CD14-positive monocyte (primary cell): ENCODE measurements at regions not wholly inside any gene's neighbourhood (a gene's known extent, or its start where the extent isn't known, plus 50 kb on each side); places are given as distances from the start of the nearest gene placed in this dataset.

Experiments used
- DNase-seq, 3 donors: peaks; one replicate each; pipeline ENCODE4 v3.0.0-alpha.2; 2011 to 2022
- H2AFZ ChIP-seq: 2 replicates; pipeline ENCODE4 v1.6.0; 2012; ENCODE audit warnings: mild to moderate bottlenecking, low read depth, low read length, inconsistent platforms; ENCODE audit not compliant: insufficient read depth, poor library complexity, severe bottlenecking
- H3K27ac ChIP-seq, 2 donors: 1 replicate in 1 of 2; 2 replicates in 1 of 2; pipeline ENCODE4 v1.5.1; 2012 to 2013; ENCODE audit warnings: low read length in 2 of 2, control low read depth in 1 of 2, inconsistent platforms in 1 of 2, low read depth in 1 of 2, mild to moderate bottlenecking in 1 of 2
- H3K27me3 ChIP-seq, 2 donors: one replicate each; pipeline versions ENCODE4 v1.6.0 to v1.6.1; 2011 to 2013; ENCODE audit warnings: low read length in 2 of 2; ENCODE audit not compliant: control insufficient read depth in 2 of 2, insufficient read depth in 2 of 2
- H3K36me3 ChIP-seq, 2 donors: replicated peaks in 1 of 2; 1 replicate in 1 of 2; 2 replicates in 1 of 2; pipeline versions ENCODE4 v1.5.1 to v1.6.1; 2012 to 2013; ENCODE audit warnings: low read length in 2 of 2, control low read depth in 1 of 2, inconsistent platforms in 1 of 2, mild to moderate bottlenecking in 1 of 2; ENCODE audit not compliant: insufficient read depth in 2 of 2, control insufficient read depth in 1 of 2
- H3K4me1 ChIP-seq, 2 donors: 1 replicate in 1 of 2; 2 replicates in 1 of 2; pipeline versions ENCODE4 v1.5.1 to v1.6.1; 2012 to 2013; ENCODE audit warnings: low read length in 2 of 2, control low read depth in 1 of 2, inconsistent platforms in 1 of 2, mild to moderate bottlenecking in 1 of 2, moderate library complexity in 1 of 2; ENCODE audit not compliant: insufficient read depth in 2 of 2, control insufficient read depth in 1 of 2
- H3K4me2 ChIP-seq: replicated peaks from 2 replicates; pipeline ENCODE3; 2012; ENCODE audit warnings: low read length, moderate library complexity, mild to moderate bottlenecking; ENCODE audit not compliant: poor library complexity, severe bottlenecking; ENCODE audit errors: extremely low read depth
- H3K4me3 ChIP-seq, 3 experiments: fragments of 200-600 bp in 1 of 3; sonication (generic) in 1 of 3; replicated peaks in 1 of 3; 1 replicate in 2 of 3; 2 replicates in 1 of 3; pipeline ENCODE4 v1.5.1; 2011 to 2013; ENCODE audit warnings: low read length in 3 of 3, mild to moderate bottlenecking in 3 of 3, control low read depth in 2 of 3, low read depth in 2 of 3, inconsistent platforms in 1 of 3, moderate library complexity in 1 of 3
- H3K79me2 ChIP-seq: 2 replicates; pipeline ENCODE4 v1.6.0; 2012; ENCODE audit warnings: mild to moderate bottlenecking, control low read depth, inconsistent platforms, low read length, moderate library complexity; ENCODE audit not compliant: insufficient read depth
- H3K9ac ChIP-seq: 2 replicates; pipeline ENCODE4 v1.6.0; 2017; ENCODE audit warnings: low read length, mild to moderate bottlenecking; ENCODE audit not compliant: insufficient read depth, poor library complexity, severe bottlenecking
- H3K9me3 ChIP-seq, 2 donors: replicated peaks in 1 of 2; 1 replicate in 1 of 2; 2 replicates in 1 of 2; pipeline versions ENCODE4 v1.5.1 to v1.6.1; 2012 to 2013; ENCODE audit warnings: low read length in 2 of 2, control low read depth in 1 of 2; ENCODE audit not compliant: control insufficient read depth in 1 of 2, insufficient read depth in 1 of 2
- H4K20me1 ChIP-seq: 2 replicates; pipeline ENCODE4 v1.6.0; 2012; ENCODE audit warnings: mild to moderate bottlenecking, low read length, control low read depth, moderate library complexity; ENCODE audit not compliant: insufficient read depth
- H3K27ac Mint-ChIP-seq, 7 donors: one replicate each; pipeline ENCODE4 v1.8.0; 2020; ENCODE audit warnings: mild to moderate bottlenecking in 7 of 7, mixed read lengths in 7 of 7, moderate library complexity in 6 of 7, inconsistent platforms in 2 of 7
- H3K27me3 Mint-ChIP-seq, 3 donors: one replicate each; pipeline ENCODE4 v1.8.0; 2021 to 2022; ENCODE audit warnings: low read depth in 3 of 3, mild to moderate bottlenecking in 3 of 3, mixed read lengths in 3 of 3, moderate library complexity in 3 of 3, inconsistent platforms in 1 of 3
- H3K36me3 Mint-ChIP-seq, 2 donors: one replicate each; pipeline ENCODE4 v1.8.0; 2020; ENCODE audit warnings: mixed read lengths in 2 of 2, inconsistent platforms in 1 of 2, mild to moderate bottlenecking in 1 of 2
- H3K4me1 Mint-ChIP-seq: one replicate; pipeline ENCODE4 v1.8.0; 2020; ENCODE audit warnings: mild to moderate bottlenecking, mixed read lengths
- H3K4me3 Mint-ChIP-seq, 2 donors: one replicate each; pipeline ENCODE4 v1.8.0; 2020; ENCODE audit warnings: mild to moderate bottlenecking in 2 of 2, mixed read lengths in 2 of 2, moderate library complexity in 1 of 2
- H3K9me3 Mint-ChIP-seq, 7 donors: one replicate each; pipeline ENCODE4 v1.8.0; 2020 to 2022; ENCODE audit warnings: mixed read lengths in 7 of 7, mild to moderate bottlenecking in 6 of 7, moderate library complexity in 6 of 7, inconsistent platforms in 2 of 7
- WGBS: methylation state at CpG from one replicate; pipeline ENCODE4 v1.1.5; 2013; ENCODE audit warnings: missing lambda C conversion rate; ENCODE audit not compliant: insufficient coverage; 5-methylcytosine and 5-hydroxymethylcytosine counted together
- intact Hi-C, 2 donors: fragments of 100-400 bp; cut with micrococcal nuclease; formaldehyde crosslinking; loops; one replicate each; pipeline versions ENCODE4 v1.15.0 to v1.15.1; 2023
- TF ChIP-seq, protein P1 (sequence below): fragments of 200-600 bp; IDR thresholded peaks from one replicate; pipeline ENCODE4 v1.8.0; 2022; ENCODE audit warnings: antibody characterized with exemption, mild to moderate bottlenecking

DNA sequence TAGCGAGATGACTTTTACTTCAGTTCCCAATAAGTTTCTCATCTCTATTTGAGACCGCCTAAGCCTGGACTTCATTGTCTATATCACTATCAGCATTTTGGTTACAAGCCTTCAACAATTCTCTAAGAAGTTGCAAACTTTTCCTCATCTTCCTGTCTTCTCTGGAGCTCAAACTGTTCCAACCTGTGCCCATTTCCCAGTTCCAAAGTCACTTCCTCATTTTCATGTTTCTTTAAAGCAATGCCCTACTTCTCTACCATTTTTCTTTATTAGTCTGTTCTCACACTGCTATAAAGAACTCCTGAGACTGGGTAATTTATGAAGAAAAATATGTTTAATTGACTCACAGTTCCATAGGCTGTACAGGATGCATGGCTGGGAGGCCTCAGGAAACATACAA lies 251.9 kb downstream of the TECRL start:
- Mint-ChIP-seq H3K4me3 (no peak overlapping the region), H3K27me3 (no peaks in the 10 kb centered on the region), H3K9me3 (peaks cover 0 to 2% (median 0%) of the 10 kb centered on the region in 7 donors), H3K36me3 (no peaks in the 10 kb centered on the region), H3K27ac (no peak overlapping the region), H3K4me1 (no peaks in the 10 kb centered on the region)
- H3K79me2 ChIP-seq: no peaks in the 10 kb centered on the region
- intact Hi-C loops: no loop called here
- H4K20me1 ChIP-seq: no peaks in the 10 kb centered on the region
- H3K36me3 ChIP-seq: no peaks in the 10 kb centered on the region
- H3K9me3 ChIP-seq: no peaks in the 10 kb centered on the region
- 93% methylated on average over 2 of the region's 2 CpGs for WGBS
- H3K4me2 ChIP-seq: no peak overlapping the region
- H3K27ac ChIP-seq: no peak overlapping the region
- no peak overlapping the region for H3K4me3 ChIP-seq
- no peaks in the 10 kb centered on the region for H3K27me3 ChIP-seq
- no peaks in the 10 kb centered on the region for H3K4me1 ChIP-seq
- no peak for DNase-seq
- TF ChIP-seq, protein P1, sequence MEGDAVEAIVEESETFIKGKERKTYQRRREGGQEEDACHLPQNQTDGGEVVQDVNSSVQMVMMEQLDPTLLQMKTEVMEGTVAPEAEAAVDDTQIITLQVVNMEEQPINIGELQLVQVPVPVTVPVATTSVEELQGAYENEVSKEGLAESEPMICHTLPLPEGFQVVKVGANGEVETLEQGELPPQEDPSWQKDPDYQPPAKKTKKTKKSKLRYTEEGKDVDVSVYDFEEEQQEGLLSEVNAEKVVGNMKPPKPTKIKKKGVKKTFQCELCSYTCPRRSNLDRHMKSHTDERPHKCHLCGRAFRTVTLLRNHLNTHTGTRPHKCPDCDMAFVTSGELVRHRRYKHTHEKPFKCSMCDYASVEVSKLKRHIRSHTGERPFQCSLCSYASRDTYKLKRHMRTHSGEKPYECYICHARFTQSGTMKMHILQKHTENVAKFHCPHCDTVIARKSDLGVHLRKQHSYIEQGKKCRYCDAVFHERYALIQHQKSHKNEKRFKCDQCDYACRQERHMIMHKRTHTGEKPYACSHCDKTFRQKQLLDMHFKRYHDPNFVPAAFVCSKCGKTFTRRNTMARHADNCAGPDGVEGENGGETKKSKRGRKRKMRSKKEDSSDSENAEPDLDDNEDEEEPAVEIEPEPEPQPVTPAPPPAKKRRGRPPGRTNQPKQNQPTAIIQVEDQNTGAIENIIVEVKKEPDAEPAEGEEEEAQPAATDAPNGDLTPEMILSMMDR: no peak
- H3K9ac ChIP-seq: no peak overlapping the region
- no peak overlapping the region for H2AFZ ChIP-seq

DNA sequence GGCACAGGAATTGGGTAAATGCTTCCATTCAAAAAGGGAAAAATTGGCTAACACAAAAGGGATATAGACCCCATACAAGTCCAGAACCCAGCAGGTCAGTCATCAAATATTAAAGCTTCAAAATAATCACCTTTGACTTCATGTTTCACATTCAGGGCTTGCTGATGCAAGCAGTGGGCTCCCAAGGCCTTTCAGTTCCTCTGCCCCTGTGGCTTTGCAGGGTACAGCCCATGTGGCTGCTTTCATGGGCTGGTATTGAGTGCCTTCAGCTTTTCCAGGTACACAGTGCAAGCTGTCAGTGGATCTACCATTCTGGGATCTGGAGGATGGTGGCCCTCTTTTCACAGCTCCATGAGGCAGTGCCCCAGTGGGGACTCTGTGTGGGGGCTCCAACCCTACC lies 253.0 kb downstream of the TECRL start:
- TF ChIP-seq, protein P1: no peak
- no peak overlapping the region for H3K27ac ChIP-seq
- H3K4me1 Mint-ChIP-seq: no peaks in the 10 kb centered on the region

More for the DNA sequence above, 253.0 kb downstream of the TECRL start:
- Histone ChIP-seq H3K4me2 (no peak overlapping the region), H3K36me3 (no peaks in the 10 kb centered on the region), H3K9me3 (no peaks in the 10 kb centered on the region), H3K27me3 (no peaks in the 10 kb centered on the region), H3K4me1 (no peaks in the 10 kb centered on the region), H3K4me3 (no peak overlapping the region), H2AFZ (no peak overlapping the region), H4K20me1 (no peaks in the 10 kb centered on the region), H3K9ac (no peak overlapping the region), H3K79me2 (no peaks in the 10 kb centered on the region)
- Mint-ChIP-seq H3K9me3 (peaks cover 0 to 2% (median 0%) of the 10 kb centered on the region in 7 donors), H3K4me3 (no peak overlapping the region), H3K36me3 (no peaks in the 10 kb centered on the region), H3K27me3 (no peaks in the 10 kb centered on the region), H3K27ac (no peak overlapping the region)
- intact Hi-C loops: no loop called here
- no peak for DNase-seq
